ENCODE measurements at regions not wholly inside any gene's neighbourhood (a gene's known extent, or its start where the extent isn't known, plus 50 kb on each side); places are given as distances from the start of the nearest gene placed in this dataset.

- DNase-seq (ENCODE audit: insufficient read length, low spot score) (no peak), FAIRE-seq (no peak)
- no peak for TF ChIP-seq POLR2A (IDR thresholded peaks at IDR 0.05; ENCODE audit: low read depth, low read length)
These were observed 301.2 kb downstream of the ZNF536 start for GRCh38 chr19:30673336-30673735.

GRCh38 chr19:30672926-30673325 lies 300.7 kb downstream of the ZNF536 start:
- DNase-seq (ENCODE audit: insufficient read length, low spot score), result no peak
- no peak for TF ChIP-seq POLR2A (IDR thresholded peaks at IDR 0.05; ENCODE audit: low read depth, low read length)
- FAIRE-seq, result no peak

- FAIRE-seq (no peak), DNase-seq (ENCODE audit: insufficient read length, low spot score) (no peak)
- TF ChIP-seq POLR2A (IDR thresholded peaks at IDR 0.05; ENCODE audit: low read depth, low read length), result no peak
These were observed 299.5 kb downstream of the ZNF536 start for GRCh38 chr19:30671622-30672051.

GRCh38 chr19:30671367-30671619 lies 299.1 kb downstream of the ZNF536 start:
- DNase-seq (ENCODE audit: insufficient read length, low spot score) (no peak), FAIRE-seq (no peak)
- TF ChIP-seq POLR2A (IDR thresholded peaks at IDR 0.05; ENCODE audit: low read depth, low read length), result no peak

- no peak for TF ChIP-seq POLR2A (IDR thresholded peaks at IDR 0.05; ENCODE audit: low read depth, low read length)
- no peak for FAIRE-seq
- no peak for DNase-seq (ENCODE audit: insufficient read length, low spot score)
These were observed 298.6 kb downstream of the ZNF536 start for GRCh38 chr19:30670562-30671366.

- FAIRE-seq, result no peak
- no peak for DNase-seq (ENCODE audit: insufficient read length, low spot score)
- no peak for TF ChIP-seq POLR2A (IDR thresholded peaks at IDR 0.05; ENCODE audit: low read depth, low read length)
These were observed 297.8 kb downstream of the ZNF536 start for GRCh38 chr19:30670011-30670329.

GRCh38 chr19:30669329-30670010 lies 297.3 kb downstream of the ZNF536 start:
- DNase-seq (ENCODE audit: insufficient read length, low spot score) (peak; percentile 53), FAIRE-seq (no peak)
- TF ChIP-seq POLR2A (IDR thresholded peaks at IDR 0.05; ENCODE audit: low read depth, low read length), result no peak

GRCh38 chr19:30668521-30669155 lies 296.5 kb downstream of the ZNF536 start:
- FAIRE-seq (no peak), DNase-seq (ENCODE audit: insufficient read length, low spot score) (no peak)
- TF ChIP-seq POLR2A (IDR thresholded peaks at IDR 0.05; ENCODE audit: low read depth, low read length), result no peak

GRCh38 chr19:30667746-30668145 lies 295.6 kb downstream of the ZNF536 start:
- FAIRE-seq (no peak), DNase-seq (ENCODE audit: insufficient read length, low spot score) (no peak)
- TF ChIP-seq POLR2A (IDR thresholded peaks at IDR 0.05; ENCODE audit: low read depth, low read length), result no peak

GRCh38 chr19:30667227-30667626 lies 295.0 kb downstream of the ZNF536 start:
- FAIRE-seq (no peak), DNase-seq (ENCODE audit: insufficient read length, low spot score) (no peak)
- no peak for TF ChIP-seq POLR2A (IDR thresholded peaks at IDR 0.05; ENCODE audit: low read depth, low read length)

- TF ChIP-seq POLR2A (IDR thresholded peaks at IDR 0.05; ENCODE audit: low read depth, low read length), result no peak
- FAIRE-seq, result no peak
- DNase-seq (ENCODE audit: insufficient read length, low spot score), result peak; percentile 44
These were observed 294.2 kb downstream of the ZNF536 start for GRCh38 chr19:30666301-30666803.

- no peak for TF ChIP-seq POLR2A (IDR thresholded peaks at IDR 0.05; ENCODE audit: low read depth, low read length)
- no peak for FAIRE-seq
- DNase-seq (ENCODE audit: insufficient read length, low spot score), result no peak
These were observed 293.3 kb downstream of the ZNF536 start for GRCh38 chr19:30665449-30665848.

- FAIRE-seq (no peak), DNase-seq (ENCODE audit: insufficient read length, low spot score) (no peak)
- no peak for TF ChIP-seq POLR2A (IDR thresholded peaks at IDR 0.05; ENCODE audit: low read depth, low read length)
These were observed 291.5 kb downstream of the ZNF536 start for GRCh38 chr19:30663611-30664174.

GRCh38 chr19:30662211-30662861 lies 290.2 kb downstream of the ZNF536 start:
- TF ChIP-seq POLR2A (IDR thresholded peaks at IDR 0.05; ENCODE audit: low read depth, low read length), result no peak
- DNase-seq (ENCODE audit: insufficient read length, low spot score) (no peak), FAIRE-seq (no peak)

Data from H54 (cell line).